GM12892 (cell line): ENCODE measurements at regions not wholly inside any gene's neighbourhood (a gene's known extent, or its start where the extent isn't known, plus 50 kb on each side); places are given as distances from the start of the nearest gene placed in this dataset.

Experiments used
- POLR2A ChIP-seq: IDR thresholded peaks from 2 replicates; pipeline ENCODE4 v1.6.1; 2011; ENCODE audit warnings: low read depth, low read length, control low read depth
- POLR2AphosphoS5 ChIP-seq: IDR thresholded peaks from 2 replicates; pipeline ENCODE4 v1.6.1; 2011; ENCODE audit warnings: low read depth, low read length, control low read depth
- TAF1 ChIP-seq: IDR thresholded peaks from 2 replicates; pipeline ENCODE4 v1.6.1; 2011; ENCODE audit warnings: low read depth, mild to moderate bottlenecking, control low read depth, low read length, borderline replicate concordance

DNA sequence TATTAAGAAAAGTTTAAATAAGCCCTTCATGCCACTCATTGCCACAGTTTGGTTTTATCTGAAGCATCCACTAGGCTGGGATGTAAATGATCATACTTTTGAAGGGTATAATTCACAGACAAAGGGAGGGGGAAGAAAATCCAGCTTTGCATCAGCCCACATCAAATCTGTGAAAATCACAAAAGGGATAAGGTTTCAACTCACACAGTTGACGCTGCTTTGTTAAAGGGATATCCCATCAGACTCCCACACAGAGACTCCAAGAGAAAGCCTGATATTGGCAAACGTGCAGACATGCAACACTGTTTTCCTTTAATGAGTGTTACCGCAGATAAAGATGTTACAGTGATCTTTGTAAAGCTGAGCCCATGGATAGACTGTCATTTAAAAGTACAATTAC, 602.9 kb downstream of the TLE1 start:
- no peak for TF ChIP-seq POLR2A
- TF ChIP-seq POLR2AphosphoS5 = no peak
- no peak for TF ChIP-seq TAF1
